ENCODE measurements at regions not wholly inside any gene's neighbourhood (a gene's known extent, or its start where the extent isn't known, plus 50 kb on each side); places are given as distances from the start of the nearest gene placed in this dataset.

- no peak overlapping the region for H3K4ac ChIP-seq (ENCODE audit: low read depth, low read length)
- no peaks in the 10 kb centered on the region for H3K23me2 ChIP-seq (ENCODE audit: insufficient read length, low read depth, low read length, poor library complexity, severe bottlenecking)
- H3K27me3 ChIP-seq (ENCODE audit: insufficient read depth, low read length), result no peaks in the 10 kb centered on the region
- no peaks in the 10 kb centered on the region for H3K79me2 ChIP-seq (ENCODE audit: insufficient read depth, low read length)
- Mint-ChIP-seq H3K4me1 (peaks cover 0 to 3% of the 10 kb centered on the region in 2 experiments; a peak in 1 of 4 replicates), H3K4me3 (no peak overlapping the region), H3K9me3 (no peaks in the 10 kb centered on the region), H3K36me3 (ENCODE audit: insufficient read depth in 1 of 3, low read depth in 3 of 3) (no peaks in the 10 kb centered on the region; a peak in 1 of 7 replicates), H3K27ac (no peak overlapping the region), H3K27me3 (ENCODE audit: low read depth) (no peaks in the 10 kb centered on the region)
- H2AFZ ChIP-seq (ENCODE audit: low read length), result no peak overlapping the region
- H3K56ac ChIP-seq (ENCODE audit: insufficient read length, low read depth, low read length), result no peak overlapping the region
- H2AK5ac ChIP-seq (ENCODE audit: insufficient read length, low read length), result no peak overlapping the region
- no peak overlapping the region for H2BK5ac ChIP-seq (ENCODE audit: insufficient read length, low read length)
- no peak overlapping the region for H3T11ph ChIP-seq (ENCODE audit: low read length)
- H3K4me1 ChIP-seq (ENCODE audit: insufficient read depth, low read length), result no peaks in the 10 kb centered on the region
- no peak overlapping the region for H3K4me2 ChIP-seq (ENCODE audit: insufficient read depth, insufficient read length, low read length)
- no peak overlapping the region for H3K18ac ChIP-seq (ENCODE audit: insufficient read length, low read depth, low read length)
- no peak for DNase-seq
- no peak overlapping the region for H2BK120ac ChIP-seq (ENCODE audit: low read depth, low read length, poor library complexity, severe bottlenecking)
- H4K20me1 ChIP-seq (ENCODE audit: control insufficient read depth, insufficient read depth, insufficient read length), result no peaks in the 10 kb centered on the region
- H4K91ac ChIP-seq (ENCODE audit: insufficient read length, low read depth, low read length), result no peak overlapping the region
- no peak overlapping the region for H3K23ac ChIP-seq (ENCODE audit: insufficient read length, low read depth, low read length)
- TF ChIP-seq CTCF (conservative IDR thresholded peaks at IDR 0.05), result no peak
- H2BK15ac ChIP-seq (ENCODE audit: low read depth, low read length), result no peak overlapping the region
- no peak overlapping the region for H2BK20ac ChIP-seq (ENCODE audit: low read depth, low read length, poor library complexity, severe bottlenecking)
- no peak overlapping the region for H4K8ac ChIP-seq (replicated peaks; ENCODE audit: insufficient read length, low read depth, low read length)
- H3K79me1 ChIP-seq (ENCODE audit: insufficient read depth, low read depth, low read length, poor library complexity, severe bottlenecking), result no peaks in the 10 kb centered on the region
- no peak overlapping the region for H3K14ac ChIP-seq (ENCODE audit: insufficient read depth, low read length)
- no peak overlapping the region for H3K27ac ChIP-seq (ENCODE audit: insufficient read length, low read depth, low read length)
- no peak overlapping the region for H3K9ac ChIP-seq (ENCODE audit: extremely low read depth, insufficient read length, low read length)
- H2BK12ac ChIP-seq (ENCODE audit: insufficient read length, low read depth, low read length), result no peak overlapping the region
- no peak overlapping the region for H4K5ac ChIP-seq (ENCODE audit: insufficient read length, low read depth, low read length)
- no peaks in the 10 kb centered on the region for H3K9me3 ChIP-seq (ENCODE audit: control insufficient read depth, low read depth, low read length)
Measured at GRCh38 chr1:221851336-221851735, 109.4 kb upstream of the DUSP10 start.
